ENCODE measurements at regions not wholly inside any gene's neighbourhood (a gene's known extent, or its start where the extent isn't known, plus 50 kb on each side); places are given as distances from the start of the nearest gene placed in this dataset.
A peak's percentile ranks its signal among the peaks of the same experiment; 100 is the strongest.

DNA sequence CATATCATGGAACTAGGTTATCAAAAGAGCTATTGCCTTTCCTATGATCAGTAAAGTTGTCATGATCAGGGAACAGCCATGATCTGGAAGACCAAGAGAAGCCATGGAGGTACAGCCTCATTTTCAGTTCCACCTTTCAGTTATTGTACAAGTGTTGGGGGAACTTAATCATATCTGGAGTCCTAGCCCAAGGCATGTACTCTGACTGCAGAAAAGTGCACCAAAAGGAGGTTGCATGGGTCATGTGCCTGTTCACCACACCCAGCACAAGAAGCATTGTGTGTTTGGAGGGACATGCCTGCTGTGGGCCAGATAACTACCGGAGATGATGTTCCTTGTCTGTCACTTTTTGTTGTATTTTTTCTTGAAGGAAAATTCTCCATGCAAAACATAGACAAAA, 185.8 kb upstream of the MAN1A1 start:
- Histone ChIP-seq H2AFZ (ENCODE audit: low read depth, low read length) (peak overlapping the region; percentile 75), H3K27me3 (ENCODE audit: control insufficient read depth in 2 of 2, insufficient read depth in 2 of 2, low read length in 2 of 2) (no peaks in the 10 kb centered on the region), H3K9ac (ENCODE audit: insufficient read depth in 1 of 2, low read depth in 2 of 2, low read length in 2 of 2) (no peak overlapping the region), H3K27ac (ENCODE audit: extremely low read depth, low read depth, low read length) (no peak overlapping the region), H3K4me2 (ENCODE audit: insufficient read depth, low read length) (peak overlapping the region; percentile 7), H3K79me2 (ENCODE audit: control insufficient read depth, insufficient read depth, low read length) (no peaks in the 10 kb centered on the region), H4K20me1 (replicated peaks; ENCODE audit: control insufficient read depth, insufficient read depth, low read length) (no peaks in the 10 kb centered on the region), H3K4me3 (no peak overlapping the region), H3K9me1 (ENCODE audit: control insufficient read depth, insufficient read depth, low read length) (no peaks in the 10 kb centered on the region), H3K9me3 (replicated peaks; ENCODE audit: control insufficient read depth, insufficient read depth, low read depth, low read length) (0 out of 2 replicates have a peak, but pooled peaks cover 8% of the 10 kb centered on the region), H3K36me3 (ENCODE audit: control insufficient read depth, insufficient read depth, low read length) (no peaks in the 10 kb centered on the region), H3K4me1 (replicated peaks in 1 of 2; ENCODE audit: control insufficient read depth in 2 of 2, insufficient read depth in 2 of 2, low read length in 2 of 2) (peaks cover 4 to 6% of the 10 kb centered on the region in 2 experiments; a peak in 3 of 5 replicates)
- no TSS peak for BruUV-seq (replicated peaks)
- peak in 2 of 4 experiments; percentile 22 to 62 for DNase-seq (ENCODE audit: extremely low read depth in 1 of 4, low spot score in 3 of 4)
- POLR2A ChIA-PET, result interaction anchor here (0.7 to 1.1 kb wide), 2 partner anchors 13 to 22 kb away, joined by 3 read pairs; no protein-coding TSS in a partner anchor
- in situ Hi-C loops (cut with MboI) (no loop called here), intact Hi-C loops (cut with micrococcal nuclease) (no loop called here)
- CTCF ChIA-PET (ENCODE audit: low intra/inter-chr PET ratio), result no interaction called here
- peak; percentile 81 for ATAC-seq
- 6% methylated on average over 1 of the region's 1 CpG for WGBS (ENCODE audit: insufficient coverage, low coverage, missing lambda C conversion rate)
- peak; percentile 42 for FAIRE-seq
- no peak; the same call in 1 of the 2 replicates for TF ChIP-seq DPF2 (IDR thresholded peaks at IDR 0.05)
- TF ChIP-seq, protein P1, sequence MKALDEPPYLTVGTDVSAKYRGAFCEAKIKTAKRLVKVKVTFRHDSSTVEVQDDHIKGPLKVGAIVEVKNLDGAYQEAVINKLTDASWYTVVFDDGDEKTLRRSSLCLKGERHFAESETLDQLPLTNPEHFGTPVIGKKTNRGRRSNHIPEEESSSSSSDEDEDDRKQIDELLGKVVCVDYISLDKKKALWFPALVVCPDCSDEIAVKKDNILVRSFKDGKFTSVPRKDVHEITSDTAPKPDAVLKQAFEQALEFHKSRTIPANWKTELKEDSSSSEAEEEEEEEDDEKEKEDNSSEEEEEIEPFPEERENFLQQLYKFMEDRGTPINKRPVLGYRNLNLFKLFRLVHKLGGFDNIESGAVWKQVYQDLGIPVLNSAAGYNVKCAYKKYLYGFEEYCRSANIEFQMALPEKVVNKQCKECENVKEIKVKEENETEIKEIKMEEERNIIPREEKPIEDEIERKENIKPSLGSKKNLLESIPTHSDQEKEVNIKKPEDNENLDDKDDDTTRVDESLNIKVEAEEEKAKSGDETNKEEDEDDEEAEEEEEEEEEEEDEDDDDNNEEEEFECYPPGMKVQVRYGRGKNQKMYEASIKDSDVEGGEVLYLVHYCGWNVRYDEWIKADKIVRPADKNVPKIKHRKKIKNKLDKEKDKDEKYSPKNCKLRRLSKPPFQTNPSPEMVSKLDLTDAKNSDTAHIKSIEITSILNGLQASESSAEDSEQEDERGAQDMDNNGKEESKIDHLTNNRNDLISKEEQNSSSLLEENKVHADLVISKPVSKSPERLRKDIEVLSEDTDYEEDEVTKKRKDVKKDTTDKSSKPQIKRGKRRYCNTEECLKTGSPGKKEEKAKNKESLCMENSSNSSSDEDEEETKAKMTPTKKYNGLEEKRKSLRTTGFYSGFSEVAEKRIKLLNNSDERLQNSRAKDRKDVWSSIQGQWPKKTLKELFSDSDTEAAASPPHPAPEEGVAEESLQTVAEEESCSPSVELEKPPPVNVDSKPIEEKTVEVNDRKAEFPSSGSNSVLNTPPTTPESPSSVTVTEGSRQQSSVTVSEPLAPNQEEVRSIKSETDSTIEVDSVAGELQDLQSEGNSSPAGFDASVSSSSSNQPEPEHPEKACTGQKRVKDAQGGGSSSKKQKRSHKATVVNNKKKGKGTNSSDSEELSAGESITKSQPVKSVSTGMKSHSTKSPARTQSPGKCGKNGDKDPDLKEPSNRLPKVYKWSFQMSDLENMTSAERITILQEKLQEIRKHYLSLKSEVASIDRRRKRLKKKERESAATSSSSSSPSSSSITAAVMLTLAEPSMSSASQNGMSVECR (CRISPR knock-in tag; IDR thresholded peaks at IDR 0.05), result no peak
- TF ChIP-seq ZNF589 (CRISPR knock-in tag; IDR thresholded peaks at IDR 0.05; ENCODE audit: low read depth), result no peak
- peak; percentile 51; the same call in 1 of the 2 replicates for TF ChIP-seq BHLHE40 (IDR thresholded peaks at IDR 0.05; ENCODE audit: low read length)
- no peak for TF ChIP-seq CBX1 (IDR thresholded peaks at IDR 0.05; ENCODE audit: low read depth)
- TF ChIP-seq E2F3 (CRISPR knock-in tag; IDR thresholded peaks at IDR 0.05), result no peak
- no peak for TF ChIP-seq POLR2AphosphoS2 (IDR thresholded peaks at IDR 0.05; ENCODE audit: low read length)
- no peak for TF ChIP-seq HDAC1 (IDR thresholded peaks at IDR 0.05)
- TF ChIP-seq TAL1 (IDR thresholded peaks at IDR 0.05), result 0 out of 2 replicates have a peak, but pooled peaks have one; percentile 23
- TF ChIP-seq ZBED1 (IDR thresholded peaks at IDR 0.05), result no peak
- TF ChIP-seq, protein P2, sequence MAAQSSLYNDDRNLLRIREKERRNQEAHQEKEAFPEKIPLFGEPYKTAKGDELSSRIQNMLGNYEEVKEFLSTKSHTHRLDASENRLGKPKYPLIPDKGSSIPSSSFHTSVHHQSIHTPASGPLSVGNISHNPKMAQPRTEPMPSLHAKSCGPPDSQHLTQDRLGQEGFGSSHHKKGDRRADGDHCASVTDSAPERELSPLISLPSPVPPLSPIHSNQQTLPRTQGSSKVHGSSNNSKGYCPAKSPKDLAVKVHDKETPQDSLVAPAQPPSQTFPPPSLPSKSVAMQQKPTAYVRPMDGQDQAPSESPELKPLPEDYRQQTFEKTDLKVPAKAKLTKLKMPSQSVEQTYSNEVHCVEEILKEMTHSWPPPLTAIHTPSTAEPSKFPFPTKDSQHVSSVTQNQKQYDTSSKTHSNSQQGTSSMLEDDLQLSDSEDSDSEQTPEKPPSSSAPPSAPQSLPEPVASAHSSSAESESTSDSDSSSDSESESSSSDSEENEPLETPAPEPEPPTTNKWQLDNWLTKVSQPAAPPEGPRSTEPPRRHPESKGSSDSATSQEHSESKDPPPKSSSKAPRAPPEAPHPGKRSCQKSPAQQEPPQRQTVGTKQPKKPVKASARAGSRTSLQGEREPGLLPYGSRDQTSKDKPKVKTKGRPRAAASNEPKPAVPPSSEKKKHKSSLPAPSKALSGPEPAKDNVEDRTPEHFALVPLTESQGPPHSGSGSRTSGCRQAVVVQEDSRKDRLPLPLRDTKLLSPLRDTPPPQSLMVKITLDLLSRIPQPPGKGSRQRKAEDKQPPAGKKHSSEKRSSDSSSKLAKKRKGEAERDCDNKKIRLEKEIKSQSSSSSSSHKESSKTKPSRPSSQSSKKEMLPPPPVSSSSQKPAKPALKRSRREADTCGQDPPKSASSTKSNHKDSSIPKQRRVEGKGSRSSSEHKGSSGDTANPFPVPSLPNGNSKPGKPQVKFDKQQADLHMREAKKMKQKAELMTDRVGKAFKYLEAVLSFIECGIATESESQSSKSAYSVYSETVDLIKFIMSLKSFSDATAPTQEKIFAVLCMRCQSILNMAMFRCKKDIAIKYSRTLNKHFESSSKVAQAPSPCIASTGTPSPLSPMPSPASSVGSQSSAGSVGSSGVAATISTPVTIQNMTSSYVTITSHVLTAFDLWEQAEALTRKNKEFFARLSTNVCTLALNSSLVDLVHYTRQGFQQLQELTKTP (IDR thresholded peaks at IDR 0.05; ENCODE audit: low read depth in 1 of 2, partially characterized antibody in 2 of 2), result no peak
- no peak for TF ChIP-seq NRF1 (conservative IDR thresholded peaks at IDR 0.05 in 1 of 2, IDR thresholded peaks at IDR 0.05 in 1 of 2)
- TF ChIP-seq HMGXB4 (CRISPR knock-in tag; IDR thresholded peaks at IDR 0.05), result no peak
- TF ChIP-seq MAX (CRISPR knock-in tag; IDR thresholded peaks at IDR 0.05), result no peak
